ENCODE measurements at regions not wholly inside any gene's neighbourhood (a gene's known extent, or its start where the extent isn't known, plus 50 kb on each side); places are given as distances from the start of the nearest gene placed in this dataset.

DNA sequence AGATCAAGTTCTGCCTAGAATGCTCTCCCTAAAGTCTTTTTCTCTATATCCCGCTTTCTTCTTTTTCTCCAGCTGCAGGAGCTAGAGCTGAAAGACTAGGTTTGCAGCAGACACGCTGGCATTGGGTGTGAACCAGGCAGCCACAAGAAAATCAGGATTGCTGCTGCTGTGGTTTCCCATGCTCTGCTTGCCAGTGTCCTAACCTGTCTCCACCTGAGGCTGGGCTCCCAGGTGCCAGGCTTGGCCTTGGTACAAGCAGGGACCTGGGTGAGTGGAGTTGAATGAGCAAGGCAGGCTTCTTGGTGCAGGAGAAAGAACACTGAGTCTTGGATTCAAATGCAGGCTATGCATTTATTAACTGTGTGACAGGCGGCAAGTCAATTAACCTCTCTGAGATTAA lies 440.3 kb upstream of the MAF start:
- ATAC-seq: no peak
- DNase-seq: no peak
- intact Hi-C loops (cut with micrococcal nuclease): no loop called here

DNA sequence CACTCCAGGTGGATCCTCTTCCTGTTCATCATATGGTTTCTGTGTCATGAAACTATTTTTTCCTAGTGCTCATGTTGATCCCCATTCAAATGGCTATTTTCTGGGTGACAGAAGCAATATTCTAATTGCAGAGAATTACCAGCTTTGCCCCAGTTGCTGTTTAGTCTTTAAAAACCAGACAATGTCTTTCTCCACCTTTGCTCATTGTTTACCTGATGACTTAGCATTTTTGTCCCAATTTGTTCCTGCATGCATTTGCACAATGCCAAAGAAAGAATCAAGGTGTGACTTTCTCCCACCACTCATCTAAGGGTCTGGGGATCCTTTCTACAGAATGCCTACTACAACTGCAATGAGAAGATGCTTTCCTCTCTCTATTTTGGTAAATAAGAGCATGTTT lies 439.9 kb upstream of the MAF start:
- ATAC-seq: no peak
- no peak for DNase-seq
- intact Hi-C loops (cut with micrococcal nuclease): no loop called here

DNA sequence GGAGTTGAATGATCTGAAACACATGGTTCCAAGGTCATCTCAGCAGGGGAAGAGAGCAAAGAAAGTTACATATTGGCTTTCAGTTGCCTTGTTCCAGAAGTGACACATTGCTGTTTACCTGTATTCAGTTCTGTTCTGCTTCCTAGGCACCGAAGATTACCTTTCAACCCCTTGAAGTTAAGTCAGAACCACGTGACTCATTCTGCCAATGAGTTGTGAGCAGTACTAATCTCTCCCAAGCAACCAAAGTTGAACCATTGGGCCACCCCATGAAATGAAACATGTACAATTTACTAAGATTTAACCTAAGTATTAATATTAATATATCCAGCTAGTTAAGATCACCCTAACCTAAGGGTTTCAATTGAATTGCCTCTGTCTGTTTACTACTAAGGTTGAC lies 439.2 kb upstream of the MAF start:
- DNase-seq (no peak), ATAC-seq (no peak)
- intact Hi-C loops (cut with micrococcal nuclease): no loop called here

DNA sequence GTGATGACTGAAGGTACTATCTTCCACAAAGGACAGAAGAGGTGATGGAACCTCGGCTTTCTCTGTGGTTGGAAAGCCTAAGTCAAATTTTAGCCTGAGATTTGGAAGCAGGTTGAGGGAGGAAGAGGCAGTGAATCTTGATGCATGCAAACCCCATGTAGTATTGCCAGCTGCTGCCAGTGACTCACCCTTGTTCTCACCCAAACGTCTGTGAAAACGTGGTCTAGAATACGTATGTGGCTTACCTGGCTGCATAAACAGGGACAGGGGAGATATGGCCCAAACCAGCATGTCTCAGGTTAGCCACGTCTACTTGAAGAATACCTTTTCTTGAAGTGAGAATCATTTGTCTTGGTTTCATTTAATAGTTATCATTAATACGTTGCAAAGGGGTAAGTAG lies 438.0 kb upstream of the MAF start:
- intact Hi-C loops (cut with micrococcal nuclease): no loop called here
- DNase-seq (no peak), ATAC-seq (no peak)

DNA sequence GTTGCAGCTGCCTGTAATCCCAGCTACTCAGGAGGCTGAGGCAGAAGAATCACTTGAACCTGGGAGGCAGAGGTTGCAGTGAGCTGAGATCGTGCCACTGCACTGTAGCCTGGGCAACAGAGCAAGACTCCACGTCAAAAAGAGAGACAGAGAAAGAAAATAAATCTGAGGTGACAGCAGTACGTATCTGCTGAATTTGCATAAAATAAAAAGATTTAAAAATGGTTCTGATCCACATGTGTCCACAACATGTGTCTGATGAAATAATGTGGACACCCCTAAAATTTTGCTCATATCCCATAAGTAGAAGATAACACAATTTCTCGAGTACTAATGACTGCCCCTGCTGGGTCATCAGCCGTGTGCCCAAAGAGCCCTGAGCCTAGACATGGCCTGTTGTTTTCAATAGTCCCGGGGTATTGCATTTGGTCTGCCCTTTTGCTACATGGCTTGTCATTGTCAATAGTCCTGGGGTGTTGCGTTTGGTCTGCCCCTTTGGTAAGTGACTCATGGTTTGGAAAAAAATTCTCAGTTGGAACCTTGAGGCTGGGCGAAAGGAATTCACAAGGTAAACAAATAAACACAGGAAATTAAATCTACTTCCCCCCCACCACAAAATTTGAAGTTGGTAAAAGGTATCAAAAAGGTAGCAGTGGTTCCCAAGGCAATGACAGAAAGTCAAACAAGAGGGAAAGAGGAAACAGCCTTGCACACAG lies 434.6 kb upstream of the MAF start:
- intact Hi-C loops (cut with micrococcal nuclease): no loop called here
- DNase-seq (no peak), ATAC-seq (no peak)

DNA sequence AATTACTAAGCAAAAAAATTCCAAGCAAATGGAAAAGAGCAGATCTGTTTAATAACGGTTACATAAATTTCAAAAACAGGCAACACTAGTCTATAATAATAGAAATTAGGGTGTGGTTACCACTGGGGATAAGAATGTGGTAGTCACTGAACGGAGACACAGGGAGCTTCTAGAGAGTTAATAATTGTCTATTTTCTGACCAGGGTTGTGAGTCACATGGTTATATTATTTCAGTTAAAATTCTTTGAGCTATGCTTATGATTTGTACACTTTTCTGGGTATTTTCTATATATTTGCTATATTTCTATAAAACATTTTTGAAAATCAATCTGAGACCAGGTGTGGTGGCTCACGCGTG lies 433.9 kb upstream of the MAF start:
- no peak for ATAC-seq
- no peak for DNase-seq
- intact Hi-C loops (cut with micrococcal nuclease): no loop called here

DNA sequence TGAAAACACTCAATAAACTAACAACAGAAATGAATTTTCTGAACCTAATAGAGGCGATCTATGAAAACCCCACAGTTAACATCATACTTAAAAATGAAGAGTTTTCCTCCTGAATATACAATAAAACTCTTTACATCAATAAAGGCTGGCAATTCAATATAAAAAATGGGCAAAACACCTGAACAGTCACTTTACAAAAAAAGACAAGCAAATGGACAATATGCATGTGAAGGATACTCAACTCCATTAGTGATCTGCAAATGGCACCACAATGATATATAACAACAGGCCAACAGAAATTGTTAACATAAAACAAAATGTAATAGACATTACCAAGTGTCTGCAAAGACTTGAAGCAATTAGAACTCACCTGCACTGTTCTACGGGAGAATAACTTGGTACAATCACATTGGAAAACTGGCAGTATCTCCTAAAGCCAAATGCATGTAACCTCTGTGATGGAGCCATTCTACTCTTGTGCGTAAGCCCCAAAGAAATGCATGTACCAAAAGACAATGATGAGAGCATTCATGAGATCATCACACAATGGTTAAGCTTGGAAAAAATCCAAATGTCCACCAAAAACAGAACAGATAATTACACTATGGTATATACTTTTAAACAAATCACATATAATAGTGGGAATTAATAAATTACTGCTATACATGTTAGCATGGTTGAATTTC lies 433.4 kb upstream of the MAF start:
- no peak for ATAC-seq
- no peak for DNase-seq
- intact Hi-C loops (cut with micrococcal nuclease): no loop called here

DNA sequence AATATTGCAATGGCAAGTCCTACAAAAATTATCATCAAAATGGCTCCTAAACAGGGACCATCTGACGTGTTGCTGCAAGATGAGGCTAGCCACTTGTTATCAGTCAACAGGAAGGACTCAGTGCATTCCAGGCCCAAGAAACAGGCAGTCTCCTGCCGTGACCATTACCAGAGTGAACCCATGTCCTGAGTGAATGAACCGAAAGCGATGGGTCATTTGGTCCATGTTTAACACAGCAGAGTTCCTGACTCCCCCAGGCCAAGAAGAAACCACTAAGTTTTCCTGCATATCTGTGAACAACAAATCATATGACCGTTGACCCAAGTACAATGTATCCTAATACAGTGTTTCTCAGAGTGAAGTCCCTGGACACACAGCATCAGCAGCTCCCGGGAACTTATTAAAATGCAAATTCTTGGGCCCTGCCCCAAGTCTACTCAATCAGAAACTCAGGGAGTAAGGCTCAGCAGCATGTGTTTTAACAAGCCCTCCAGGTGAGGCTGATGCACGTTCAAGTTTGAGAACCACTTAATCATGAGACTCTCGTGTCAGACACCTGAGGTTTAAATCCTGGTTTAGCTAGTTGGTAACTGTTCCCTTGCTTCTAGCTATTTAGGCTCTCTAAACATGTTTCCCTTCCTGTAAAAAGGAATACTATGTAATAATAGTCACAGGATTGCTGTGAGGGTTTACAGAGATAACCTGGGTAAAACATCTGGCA lies 429.4 kb upstream of the MAF start:
- ATAC-seq: no peak
- no peak for DNase-seq
- intact Hi-C loops (cut with micrococcal nuclease): no loop called here

DNA sequence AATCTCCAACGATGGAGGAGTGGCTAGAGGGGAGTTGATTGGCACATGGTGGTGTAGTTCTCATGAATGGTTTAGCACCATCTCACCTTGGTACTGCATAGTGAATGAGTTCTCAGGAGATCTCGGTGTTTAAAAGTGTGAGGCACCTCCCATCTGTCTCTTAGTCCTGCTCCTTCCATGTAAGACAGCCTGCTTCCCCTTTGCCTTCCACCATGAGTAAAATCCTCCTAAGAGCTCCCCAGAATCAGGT lies 428.8 kb upstream of the MAF start:
- ATAC-seq: no peak
- intact Hi-C loops (cut with micrococcal nuclease): no loop called here

DNA sequence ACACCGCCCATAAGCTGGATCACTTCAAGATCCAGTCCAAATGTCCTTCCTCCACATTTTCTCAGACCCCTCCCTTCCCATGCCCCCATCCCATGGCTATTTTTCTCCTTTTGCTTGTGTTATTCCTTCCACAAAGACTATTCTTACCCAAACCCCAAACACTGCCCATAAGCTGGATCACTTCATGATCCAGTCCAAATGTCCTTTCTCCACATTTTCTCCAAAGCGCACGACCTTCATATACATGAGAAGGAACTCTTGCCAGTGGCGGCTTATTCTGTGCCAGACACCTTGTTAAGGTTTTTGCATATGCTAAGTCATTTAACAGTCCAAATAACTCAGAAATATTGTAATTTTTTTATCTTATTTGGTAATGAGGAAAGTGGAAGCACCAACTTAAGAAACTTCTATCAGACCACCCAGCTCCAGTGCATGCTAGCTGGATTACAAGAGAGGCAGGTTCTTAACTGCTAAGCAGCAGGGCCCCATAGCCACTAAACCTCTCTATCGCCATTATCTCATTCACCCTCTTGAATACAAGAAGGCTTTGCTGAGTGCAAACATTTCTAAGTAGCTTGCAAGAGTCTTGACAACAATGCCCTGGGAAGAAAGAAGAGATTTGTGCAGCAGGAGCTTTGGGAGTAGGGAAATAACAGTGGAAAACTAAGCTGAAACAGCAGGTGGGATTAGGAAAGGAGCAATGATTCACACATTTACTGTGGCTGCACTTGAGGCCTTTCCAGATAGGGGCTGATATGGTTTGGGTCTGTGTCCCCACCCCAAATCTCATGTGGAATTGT lies 428.2 kb upstream of the MAF start:
- ATAC-seq (no peak), DNase-seq (no peak)
- intact Hi-C loops (cut with micrococcal nuclease): no loop called here

More for the DNA sequence above, 428.8 kb upstream of the MAF start:
- DNase-seq: no peak

DNA sequence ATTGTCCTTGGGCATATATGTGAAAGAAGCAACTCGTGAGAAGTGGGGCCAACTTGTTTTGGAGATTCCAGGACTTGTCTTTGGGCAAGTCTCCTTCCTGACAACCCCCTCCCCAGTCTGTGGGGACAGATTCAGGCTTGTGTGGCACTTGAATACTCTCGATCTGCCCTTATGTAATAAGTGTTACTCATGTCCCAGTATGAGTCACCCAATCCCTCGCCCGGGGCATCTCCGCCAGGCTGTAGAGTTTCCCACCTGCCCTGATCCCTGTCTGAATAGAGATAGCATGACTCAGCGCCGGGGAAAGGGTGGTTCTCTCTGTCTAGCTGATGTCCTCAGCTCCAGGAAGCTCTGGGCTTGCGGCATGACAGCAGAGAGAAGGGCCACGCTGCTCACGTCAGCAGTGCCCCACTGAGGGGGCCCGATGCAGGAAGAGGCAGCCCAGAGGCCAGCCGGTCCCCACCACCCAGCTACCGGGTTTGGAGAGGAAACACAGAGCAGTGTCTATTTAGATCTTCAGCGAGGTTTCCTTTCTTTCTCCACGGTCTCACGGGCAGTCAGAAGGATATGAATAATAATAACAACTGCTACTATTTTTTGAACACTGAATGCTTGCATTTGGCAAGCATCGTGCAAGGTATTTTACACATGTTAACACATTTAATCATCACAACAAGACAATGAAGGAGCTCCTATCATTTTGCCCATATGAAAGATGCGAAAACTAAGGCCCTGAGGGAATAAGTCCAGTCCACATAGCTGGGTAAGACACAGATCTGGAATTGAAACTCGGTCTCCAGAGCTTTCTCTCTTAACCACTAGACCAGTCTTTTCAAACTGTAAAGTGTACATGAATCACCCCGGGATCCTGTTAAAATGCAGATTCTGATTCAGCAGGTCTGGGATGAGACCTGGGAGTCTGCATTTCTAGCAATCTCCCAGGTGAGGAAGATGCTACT lies 426.7 kb upstream of the MAF start:
- DNase-seq: peak; percentile 52
- peak; percentile 80 for ATAC-seq
- intact Hi-C loops (cut with micrococcal nuclease): no loop called here

DNA sequence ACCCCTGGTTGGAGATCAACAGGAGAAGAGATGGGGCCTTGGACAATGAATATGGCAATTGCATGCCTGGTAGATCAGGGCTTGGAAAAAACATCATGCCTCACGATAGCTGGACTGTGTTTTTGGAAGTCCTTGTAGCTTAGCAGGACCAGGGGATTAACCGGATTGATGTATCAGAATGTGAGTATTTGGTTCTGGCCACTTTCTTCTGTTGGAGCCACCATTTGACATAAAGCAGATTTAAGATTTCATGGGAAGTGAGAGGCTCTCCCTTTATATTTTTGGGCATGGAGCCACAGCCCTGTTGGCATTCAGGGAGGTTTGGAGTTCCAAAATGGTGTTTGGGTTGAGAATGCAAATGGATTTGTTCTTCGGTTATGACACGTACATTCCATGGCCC lies 424.7 kb upstream of the MAF start:
- intact Hi-C loops (cut with micrococcal nuclease): no loop called here
- DNase-seq: no peak

DNA sequence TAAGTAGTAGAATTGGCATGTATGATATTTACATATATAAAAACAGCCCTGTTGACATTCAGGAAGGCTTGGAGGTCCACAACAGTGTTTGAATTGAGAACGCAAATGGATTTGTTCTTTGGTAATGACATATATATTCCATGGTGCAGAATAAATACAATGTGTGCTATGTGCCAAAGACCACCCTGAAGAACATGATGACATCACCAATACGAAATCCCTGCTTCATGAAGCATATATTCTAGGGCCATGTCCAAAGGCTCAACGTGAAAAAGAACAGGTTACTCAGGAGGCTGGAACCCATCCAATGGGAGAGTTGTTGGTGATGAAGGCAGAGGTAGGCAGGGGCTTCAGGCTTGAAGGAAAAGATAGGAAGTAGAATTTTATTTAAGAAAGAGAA lies 423.9 kb upstream of the MAF start:
- ATAC-seq (no peak), DNase-seq (no peak)
- intact Hi-C loops (cut with micrococcal nuclease): no loop called here

More for the DNA sequence above, 424.7 kb upstream of the MAF start:
- no peak for ATAC-seq

DNA sequence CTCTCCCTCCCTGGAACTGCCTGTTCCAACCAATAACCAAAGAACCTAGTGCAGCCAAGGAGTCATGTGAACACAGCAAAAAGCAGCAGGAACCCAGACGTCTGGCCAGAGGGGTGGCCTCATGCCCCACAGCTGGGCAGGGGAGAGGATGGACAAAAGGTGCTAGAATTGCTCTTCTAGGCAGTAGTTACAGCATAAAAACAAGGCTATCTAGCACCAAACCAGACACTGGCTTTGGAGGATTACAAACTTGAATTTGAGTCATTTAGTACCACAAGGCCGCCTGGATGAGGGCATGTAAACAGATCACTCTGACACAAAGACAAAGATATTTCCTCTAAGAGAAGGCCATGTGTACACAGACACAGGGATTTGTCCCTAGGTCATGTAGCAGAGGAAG lies 423.3 kb upstream of the MAF start:
- intact Hi-C loops (cut with micrococcal nuclease): no loop called here
- DNase-seq (no peak), ATAC-seq (no peak)

DNA sequence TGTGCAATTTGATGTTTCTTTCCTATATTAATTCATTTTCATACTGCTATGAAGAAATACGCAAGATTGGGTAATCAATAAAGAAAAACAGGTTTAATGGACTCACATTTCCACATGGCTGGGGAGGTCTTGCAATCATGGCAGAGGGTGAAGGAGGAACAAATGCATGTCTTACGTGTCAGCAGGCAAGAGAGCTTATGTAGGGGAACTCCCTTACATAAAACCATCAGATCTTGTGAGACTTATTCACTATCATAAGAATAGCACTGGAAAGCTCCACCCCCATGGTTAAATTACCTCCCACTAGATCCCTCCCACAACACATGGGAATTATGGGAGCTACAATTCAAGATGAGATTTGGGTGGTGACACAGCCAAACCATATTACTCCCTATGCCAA lies 418.9 kb upstream of the MAF start:
- ATAC-seq: no peak
- intact Hi-C loops (cut with micrococcal nuclease): no loop called here
- no peak for DNase-seq

DNA sequence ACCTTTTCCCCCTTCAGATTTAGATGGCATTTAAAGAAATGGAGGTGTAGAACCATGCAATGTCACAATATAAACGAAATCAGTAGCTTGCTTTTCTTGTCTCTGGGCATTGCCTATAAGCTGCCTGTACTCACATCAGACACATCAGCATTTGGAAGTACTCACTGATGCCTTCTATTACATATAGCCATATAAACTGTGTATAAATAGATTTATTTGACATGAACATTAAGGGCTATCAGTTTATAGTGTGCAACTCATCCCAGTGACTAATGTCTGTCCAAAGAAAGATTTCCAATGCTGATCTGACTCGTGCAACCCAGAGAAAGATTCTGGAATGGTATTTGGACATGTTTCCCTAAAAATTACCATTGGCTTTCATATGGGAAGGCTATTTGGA lies 417.9 kb upstream of the MAF start:
- DNase-seq (no peak), ATAC-seq (no peak)
- intact Hi-C loops (cut with micrococcal nuclease): no loop called here

DNA sequence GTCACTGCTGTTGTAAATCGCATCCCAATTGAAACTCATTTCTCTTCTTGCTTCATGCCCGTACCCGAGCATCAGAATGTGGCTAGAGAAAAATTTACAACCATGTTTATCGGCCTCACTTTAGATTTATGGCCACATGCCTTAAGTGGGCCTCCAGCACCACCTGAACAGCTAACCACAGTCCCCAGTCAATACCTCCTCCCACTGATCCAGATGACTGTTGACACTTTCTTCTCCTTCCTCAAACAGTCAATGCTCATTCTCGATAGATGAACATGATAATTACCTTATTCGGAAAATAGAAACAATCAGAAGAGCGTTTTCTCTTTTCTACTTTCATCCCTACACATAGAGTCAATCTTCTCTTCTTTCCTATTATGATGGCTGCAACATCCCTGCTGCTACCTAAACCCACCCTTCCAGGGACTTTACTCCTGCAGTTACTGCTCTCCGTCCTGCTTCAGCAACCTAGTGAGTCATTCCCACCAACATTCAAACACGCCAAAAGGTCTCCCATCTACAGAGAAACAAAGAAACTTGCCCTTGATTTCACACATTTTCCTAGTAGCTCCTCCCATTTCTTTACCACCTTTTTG lies 416.3 kb upstream of the MAF start:
- no peak for DNase-seq
- no peak for ATAC-seq
- intact Hi-C loops (cut with micrococcal nuclease): no loop called here

DNA sequence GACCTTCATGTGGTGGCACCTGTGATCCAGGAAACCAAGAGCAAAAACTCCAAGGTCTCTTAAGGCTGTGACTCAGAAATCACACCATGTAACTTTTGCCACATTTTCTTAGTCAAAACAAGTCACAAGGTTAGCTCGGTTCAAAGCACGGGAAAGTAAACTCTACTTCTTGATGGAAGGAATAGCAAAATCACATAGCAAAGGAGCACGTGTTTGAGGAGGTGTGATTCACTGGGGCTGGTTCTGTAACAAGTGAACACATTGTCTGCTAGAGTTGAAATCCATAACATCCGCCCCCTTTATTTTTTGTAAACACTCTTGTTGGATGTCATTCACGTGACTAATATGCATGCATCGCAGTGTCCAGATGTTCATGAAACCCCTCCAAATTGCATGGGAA lies 415.0 kb upstream of the MAF start:
- DNase-seq: no peak
- intact Hi-C loops (cut with micrococcal nuclease): no loop called here
- ATAC-seq: no peak

Measured in left ventricle myocardium superior (tissue), 1 donor.